Ectodermal cell (in vitro differentiated cells): ENCODE measurements at regions not wholly inside any gene's neighbourhood (a gene's known extent, or its start where the extent isn't known, plus 50 kb on each side); places are given as distances from the start of the nearest gene placed in this dataset.

Source experiments
- H3K27ac ChIP-seq: 2 replicates; pipeline ENCODE4 v1.7.0; 2013; ENCODE audit warnings: mild to moderate bottlenecking, low read depth, low read length; ENCODE audit not compliant: insufficient read depth, poor library complexity, severe bottlenecking
- H3K27me3 ChIP-seq: 2 replicates; pipeline ENCODE4 v1.7.0; 2013; ENCODE audit warnings: mild to moderate bottlenecking, low read length; ENCODE audit not compliant: insufficient read depth, control insufficient read depth, poor library complexity, severe bottlenecking
- H3K36me3 ChIP-seq: one replicate; pipeline ENCODE4 v1.7.0; 2013; ENCODE audit warnings: low read length; ENCODE audit not compliant: control insufficient read depth, insufficient read depth
- H3K4me1 ChIP-seq: one replicate; pipeline ENCODE4 v1.7.0; 2013; ENCODE audit warnings: low read length; ENCODE audit not compliant: control insufficient read depth, insufficient read depth
- H3K4me3 ChIP-seq: 2 replicates; pipeline ENCODE4 v1.7.0; 2013; ENCODE audit warnings: low read depth, low read length, control low read depth; ENCODE audit not compliant: insufficient read depth
- H3K9me3 ChIP-seq: 2 replicates; pipeline ENCODE4 v1.7.0; 2013; ENCODE audit warnings: mild to moderate bottlenecking, low read length, moderate library complexity; ENCODE audit not compliant: control insufficient read depth
- WGBS, 2 experiments: methylation state at CpG; one replicate each; pipeline ENCODE4 v1.1.7; 2013; ENCODE audit warnings: missing lambda C conversion rate in 2 of 2; 5-methylcytosine and 5-hydroxymethylcytosine counted together

- no peak overlapping the region for H3K27ac ChIP-seq
- H3K9me3 ChIP-seq: peaks cover 2% of the 10 kb centered on the region
- no peaks in the 10 kb centered on the region for H3K4me1 ChIP-seq
- H3K36me3 ChIP-seq: no peaks in the 10 kb centered on the region
- WGBS, 2 experiments: 75 to 93% methylated on average over 4 to 5 of the region's 5 CpGs
- no peaks in the 10 kb centered on the region for H3K27me3 ChIP-seq
- no peak overlapping the region for H3K4me3 ChIP-seq
These were observed 75.1 kb upstream of the NUDT4 start for GRCh38 chr12:93302331-93303229.

- no peaks in the 10 kb centered on the region for H3K4me1 ChIP-seq
- H3K27ac ChIP-seq: no peak overlapping the region
- no peaks in the 10 kb centered on the region for H3K27me3 ChIP-seq
- peaks cover 2% of the 10 kb centered on the region for H3K9me3 ChIP-seq
- no peak overlapping the region for H3K4me3 ChIP-seq
- H3K36me3 ChIP-seq: no peaks in the 10 kb centered on the region
These were observed 71.1 kb upstream of the NUDT4 start for GRCh38 chr12:93306636-93307035.

DNA sequence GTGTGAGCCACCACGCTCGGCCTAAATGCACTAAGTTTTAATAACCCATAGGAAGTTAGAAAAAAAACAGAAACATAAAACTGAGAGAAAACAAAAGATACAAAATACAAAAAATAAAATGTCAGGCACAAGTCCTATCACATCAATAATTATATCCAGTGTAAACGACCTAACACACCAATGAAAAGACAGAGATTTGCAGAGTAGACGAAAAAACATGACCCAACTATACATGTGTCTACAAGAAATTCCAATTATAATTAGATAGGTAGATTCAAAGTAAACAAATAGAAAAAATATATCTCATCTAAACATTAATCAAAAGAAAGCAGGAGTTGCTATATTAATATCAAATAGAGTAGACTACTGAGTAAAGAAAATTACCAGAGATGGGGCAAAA is 69.4 kb upstream of the NUDT4 start:
- 74 to 96% methylated on average over 3 to 4 of the region's 4 CpGs for WGBS, 2 experiments
- peaks cover 2% of the 10 kb centered on the region for H3K9me3 ChIP-seq
- no peaks in the 10 kb centered on the region for H3K4me1 ChIP-seq
- no peak overlapping the region for H3K4me3 ChIP-seq
- H3K36me3 ChIP-seq: no peaks in the 10 kb centered on the region
- H3K27ac ChIP-seq: no peak overlapping the region
- no peaks in the 10 kb centered on the region for H3K27me3 ChIP-seq

GRCh38 chr12:93311827-93312226 is 65.9 kb upstream of the NUDT4 start:
- no peaks in the 10 kb centered on the region for H3K9me3 ChIP-seq
- H3K36me3 ChIP-seq: no peaks in the 10 kb centered on the region

GRCh38 chr12:93314177-93314497 is 63.6 kb upstream of the NUDT4 start:
- Histone ChIP-seq H3K4me3 (no peak overlapping the region), H3K27ac (no peak overlapping the region), H3K36me3 (no peaks in the 10 kb centered on the region), H3K27me3 (no peaks in the 10 kb centered on the region), H3K4me1 (no peaks in the 10 kb centered on the region), H3K9me3 (no peaks in the 10 kb centered on the region)
- WGBS, 2 experiments: 93 to 97% methylated on average over 4 of the region's 4 CpGs

More at GRCh38 chr12:93311827-93312226, 65.9 kb upstream of the NUDT4 start:
- WGBS, 2 experiments: 100% methylated on average over 1 of the region's 2 CpGs
- no peak overlapping the region for H3K27ac ChIP-seq
- no peaks in the 10 kb centered on the region for H3K4me1 ChIP-seq
- H3K27me3 ChIP-seq: no peaks in the 10 kb centered on the region
- no peak overlapping the region for H3K4me3 ChIP-seq

DNA sequence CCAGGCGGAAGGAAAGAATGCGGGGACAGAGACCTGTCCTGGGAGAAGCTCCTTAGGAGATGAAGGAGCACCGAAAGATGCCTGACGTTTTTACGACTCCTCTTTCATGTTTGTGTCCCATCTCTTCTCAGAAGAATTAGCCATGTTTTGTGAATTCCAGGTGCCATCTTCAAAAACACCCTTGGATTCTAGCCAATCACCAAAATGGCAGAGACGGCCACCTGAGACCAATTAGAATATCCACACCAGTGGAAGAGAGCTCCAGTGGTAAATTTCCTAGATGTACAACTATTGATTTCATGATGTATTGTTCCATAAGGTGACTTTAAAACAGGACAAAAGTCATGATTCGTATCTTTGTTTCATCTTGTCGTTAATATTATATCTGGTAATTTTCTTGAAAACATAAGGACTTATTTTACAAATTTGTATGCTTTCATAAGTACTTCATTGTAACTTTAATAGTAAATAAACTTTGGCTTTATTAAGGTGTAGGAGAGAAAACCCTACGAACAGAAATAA is 62.3 kb upstream of the NUDT4 start:
- Histone ChIP-seq H3K36me3 (no peaks in the 10 kb centered on the region), H3K27ac (no peak overlapping the region), H3K9me3 (no peaks in the 10 kb centered on the region), H3K4me3 (no peak overlapping the region), H3K4me1 (no peaks in the 10 kb centered on the region), H3K27me3 (no peaks in the 10 kb centered on the region)
- WGBS, 2 experiments: 92 to 95% methylated on average over 7 to 9 of the region's 9 CpGs

DNA sequence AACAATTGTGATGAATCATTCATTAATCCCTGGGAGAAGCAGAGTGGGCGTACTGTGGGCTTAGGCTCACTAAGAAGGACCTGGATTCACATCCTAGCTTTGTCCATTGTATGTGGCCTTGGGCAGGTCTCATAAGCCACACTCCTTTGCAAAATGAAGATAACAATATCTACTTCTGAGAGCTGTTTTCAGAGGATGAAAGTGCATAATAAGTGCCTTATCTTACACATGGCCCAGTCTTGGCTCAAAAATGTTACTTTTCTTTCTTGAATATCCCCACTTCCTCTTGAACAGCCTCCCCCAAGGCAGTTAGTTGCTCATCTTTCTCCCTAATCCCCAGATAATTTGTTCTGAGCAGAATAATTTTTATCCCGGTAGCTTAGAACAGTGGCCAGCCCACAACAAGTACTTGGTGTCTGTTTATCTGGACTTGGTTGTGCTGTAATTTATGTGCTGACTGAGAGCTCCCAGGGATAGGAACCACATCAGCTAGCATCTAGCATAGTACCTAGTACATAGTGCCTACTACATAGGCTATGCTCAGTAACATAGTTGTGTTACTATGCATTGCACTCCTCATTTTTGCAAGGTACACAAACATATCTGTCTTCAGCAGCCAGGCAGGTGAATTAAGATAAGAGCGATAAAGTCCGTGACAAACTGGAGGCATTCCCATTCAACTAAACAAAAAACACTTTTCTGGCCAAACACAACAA is 61.7 kb upstream of the NUDT4 start:
- H3K36me3 ChIP-seq: no peaks in the 10 kb centered on the region
- no peaks in the 10 kb centered on the region for H3K27me3 ChIP-seq
- H3K4me3 ChIP-seq: no peak overlapping the region
- no peaks in the 10 kb centered on the region for H3K4me1 ChIP-seq
- H3K27ac ChIP-seq: no peak overlapping the region
- 49 to 50% methylated on average over 4 of the region's 4 CpGs for WGBS, 2 experiments
- H3K9me3 ChIP-seq: no peaks in the 10 kb centered on the region

- no peaks in the 10 kb centered on the region for H3K4me1 ChIP-seq
- WGBS, 2 experiments: 88 to 91% methylated on average over 1 of the region's 1 CpG
- H3K27ac ChIP-seq: no peak overlapping the region
These were observed 61.1 kb upstream of the NUDT4 start for GRCh38 chr12:93316623-93316971.

GRCh38 chr12:93317227-93317626 is 60.5 kb upstream of the NUDT4 start:
- Histone ChIP-seq H3K36me3 (no peaks in the 10 kb centered on the region), H3K27ac (no peak overlapping the region), H3K4me1 (no peaks in the 10 kb centered on the region), H3K4me3 (no peak overlapping the region), H3K27me3 (no peaks in the 10 kb centered on the region), H3K9me3 (no peaks in the 10 kb centered on the region)
- WGBS, 2 experiments: 91 to 93% methylated on average over 6 of the region's 6 CpGs

More at GRCh38 chr12:93316623-93316971, 61.1 kb upstream of the NUDT4 start:
- Histone ChIP-seq H3K4me3 (no peak overlapping the region), H3K9me3 (no peaks in the 10 kb centered on the region), H3K36me3 (no peaks in the 10 kb centered on the region), H3K27me3 (no peaks in the 10 kb centered on the region)

- Histone ChIP-seq H3K4me3 (no peak overlapping the region), H3K27ac (no peak overlapping the region), H3K36me3 (no peaks in the 10 kb centered on the region), H3K4me1 (no peaks in the 10 kb centered on the region), H3K9me3 (no peaks in the 10 kb centered on the region), H3K27me3 (no peaks in the 10 kb centered on the region)
- WGBS, 2 experiments: 95 to 96% methylated on average over 6 of the region's 6 CpGs
These were observed 58.8 kb upstream of the NUDT4 start for GRCh38 chr12:93318720-93319522.
